NCI-H345 treated with DMSO at 0.1 percent for 48 hours (cell line): ENCODE measurements at regions not wholly inside any gene's neighbourhood (a gene's known extent, or its start where the extent isn't known, plus 50 kb on each side); places are given as distances from the start of the nearest gene placed in this dataset.
"Not testable (repeated sequence)": the region's sequence is repeated elsewhere in the genome, so short reads cannot be mapped to it uniquely, and the experiment has no call there.

ENCODE experiments used
- DNase-seq: peaks from one replicate; lab custom pipeline; 2025; ENCODE audit not compliant: unreplicated experiment; lab: John Stamatoyannopoulos, UW

- DNase-seq, result no peak
These were observed 123.7 kb downstream of the KLF6 start for GRCh38 chr10:3661271-3661670.

GRCh38 chr10:3660753-3661152, 124.3 kb downstream of the KLF6 start:
- no peak for DNase-seq

- DNase-seq, result no peak
These were observed 125.6 kb downstream of the KLF6 start for GRCh38 chr10:3659203-3659917.

GRCh38 chr10:3658766-3659165, 126.2 kb downstream of the KLF6 start:
- no peak for DNase-seq

- DNase-seq, result no peak
These were observed 128.8 kb downstream of the KLF6 start for GRCh38 chr10:3656214-3656613.

- no peak for DNase-seq
These were observed 129.5 kb downstream of the KLF6 start for GRCh38 chr10:3655528-3655927.

- DNase-seq, result no peak
These were observed 130.0 kb downstream of the KLF6 start for GRCh38 chr10:3654980-3655379.

- DNase-seq, result no peak
These were observed 130.5 kb downstream of the KLF6 start for GRCh38 chr10:3654496-3654895.

GRCh38 chr10:3653303-3653702, 131.7 kb downstream of the KLF6 start:
- not testable (repeated sequence) for DNase-seq

- DNase-seq, result no peak
These were observed 132.1 kb downstream of the KLF6 start for GRCh38 chr10:3652886-3653285.

GRCh38 chr10:3651969-3652653, 132.9 kb downstream of the KLF6 start:
- DNase-seq, result no peak

- no peak for DNase-seq
These were observed 136.4 kb downstream of the KLF6 start for GRCh38 chr10:3648576-3648975.

GRCh38 chr10:3648170-3648569, 136.8 kb downstream of the KLF6 start:
- DNase-seq, result no peak

GRCh38 chr10:3647074-3647473, 137.9 kb downstream of the KLF6 start:
- no peak for DNase-seq

- no peak for DNase-seq
These were observed 139.6 kb downstream of the KLF6 start for GRCh38 chr10:3645406-3645805.

- no peak for DNase-seq
These were observed 144.2 kb downstream of the KLF6 start for GRCh38 chr10:3640816-3641215.

- DNase-seq, result no peak
These were observed 145.5 kb downstream of the KLF6 start for GRCh38 chr10:3639546-3639945.

- no peak for DNase-seq
These were observed 148.4 kb downstream of the KLF6 start for GRCh38 chr10:3636356-3637181.

GRCh38 chr10:3635697-3636096, 149.3 kb downstream of the KLF6 start:
- DNase-seq, result peak; percentile 31

GRCh38 chr10:3635211-3635671, 149.8 kb downstream of the KLF6 start:
- no peak for DNase-seq

GRCh38 chr10:3634646-3635045, 150.4 kb downstream of the KLF6 start:
- not testable (repeated sequence) for DNase-seq
